NCI-H2196 (cell line): ENCODE measurements at regions not wholly inside any gene's neighbourhood (a gene's known extent, or its start where the extent isn't known, plus 50 kb on each side); places are given as distances from the start of the nearest gene placed in this dataset.
"Not testable (repeated sequence)": the region's sequence is repeated elsewhere in the genome, so short reads cannot be mapped to it uniquely, and the experiment has no call there.

Source experiments
- DNase-seq: peaks from one replicate; lab custom pipeline; 2025; ENCODE audit not compliant: unreplicated experiment; lab: John Stamatoyannopoulos, UW

- no peak for DNase-seq
These were observed 62.6 kb downstream of the ZIC1 start for GRCh38 chr3:147471741-147472140.

- DNase-seq, result no peak
These were observed 63.7 kb downstream of the ZIC1 start for GRCh38 chr3:147472846-147473245.

GRCh38 chr3:147483145-147483544, 74.0 kb downstream of the ZIC1 start:
- DNase-seq, result no peak

GRCh38 chr3:147483578-147483977, 74.4 kb downstream of the ZIC1 start:
- DNase-seq, result no peak

GRCh38 chr3:147493065-147493464, 83.9 kb downstream of the ZIC1 start:
- DNase-seq, result no peak

- no peak for DNase-seq
These were observed 84.5 kb downstream of the ZIC1 start for GRCh38 chr3:147493666-147494065.

GRCh38 chr3:147497286-147497685, 88.1 kb downstream of the ZIC1 start:
- no peak for DNase-seq

- DNase-seq, result no peak
These were observed 98.6 kb downstream of the ZIC1 start for GRCh38 chr3:147507638-147508286.

GRCh38 chr3:147509448-147509847, 100.3 kb downstream of the ZIC1 start:
- no peak for DNase-seq

- DNase-seq, result no peak
These were observed 104.6 kb downstream of the ZIC1 start for GRCh38 chr3:147513785-147514184.

GRCh38 chr3:147514366-147515160, 105.4 kb downstream of the ZIC1 start:
- no peak for DNase-seq

- DNase-seq, result no peak
These were observed 109.3 kb downstream of the ZIC1 start for GRCh38 chr3:147518465-147518864.

GRCh38 chr3:147521646-147522045, 112.5 kb downstream of the ZIC1 start:
- no peak for DNase-seq

GRCh38 chr3:147522780-147523179, 113.6 kb downstream of the ZIC1 start:
- DNase-seq, result not testable (repeated sequence)

- no peak for DNase-seq
These were observed 120.4 kb downstream of the ZIC1 start for GRCh38 chr3:147529551-147529950.

GRCh38 chr3:147538034-147538433, 128.9 kb downstream of the ZIC1 start:
- DNase-seq, result no peak

- DNase-seq, result no peak
These were observed 131.8 kb downstream of the ZIC1 start for GRCh38 chr3:147540921-147541320.

GRCh38 chr3:147544290-147544689, 135.1 kb downstream of the ZIC1 start:
- DNase-seq, result no peak

- DNase-seq, result no peak
These were observed 142.3 kb downstream of the ZIC1 start for GRCh38 chr3:147551491-147551890.

- DNase-seq, result no peak
These were observed 145.2 kb downstream of the ZIC1 start for GRCh38 chr3:147554332-147554731.

GRCh38 chr3:147572970-147573340, 163.8 kb downstream of the ZIC1 start:
- no peak for DNase-seq

- DNase-seq, result no peak
These were observed 165.5 kb downstream of the ZIC1 start for GRCh38 chr3:147574621-147575020.

- no peak for DNase-seq
These were observed 166.2 kb downstream of the ZIC1 start for GRCh38 chr3:147575391-147575790.
